ENCODE measurements at regions not wholly inside any gene's neighbourhood (a gene's known extent, or its start where the extent isn't known, plus 50 kb on each side); places are given as distances from the start of the nearest gene placed in this dataset.

- Histone ChIP-seq H3K4me3 (no peak overlapping the region), H3K9me3 (no peaks in the 10 kb centered on the region), H3K4me1 (peaks cover 0 to 23% (median 0%) of the 10 kb centered on the region in 3 donors), H3K27me3 (no peaks in the 10 kb centered on the region), H3K27ac (no peak overlapping the region), H3K36me3 (no peaks in the 10 kb centered on the region)
- 93% methylated on average over 1 of the region's 1 CpG; no CpG with 5 or more reads in 1 of the 2 donors for WGBS, 2 donors (ENCODE audit: low coverage in 1 of 2)
- no peak for ATAC-seq
- TF ChIP-seq POLR2AphosphoS5 (IDR thresholded peaks at IDR 0.05) (no peak), POLR2A (IDR thresholded peaks at IDR 0.05) (no peak), CTCF (IDR thresholded peaks at IDR 0.05) (no peak), EP300 (IDR thresholded peaks at IDR 0.05) (no peak)
Measured at GRCh38 chr5:120155873-120156272, 308.2 kb upstream of the PRR16 start.

GRCh38 chr5:120158211-120158610, 305.9 kb upstream of the PRR16 start:
- peaks cover 0 to 23% (median 0%) of the 10 kb centered on the region in 3 donors for H3K4me1 ChIP-seq
- TF ChIP-seq POLR2A (IDR thresholded peaks at IDR 0.05) (no peak), EP300 (IDR thresholded peaks at IDR 0.05) (no peak), POLR2AphosphoS5 (IDR thresholded peaks at IDR 0.05) (no peak), CTCF (IDR thresholded peaks at IDR 0.05) (no peak)
- 58 to 71% methylated on average over 1 of the region's 1 CpG for WGBS, 2 donors (ENCODE audit: low coverage in 1 of 2)
- no peaks in the 10 kb centered on the region for H3K27me3 ChIP-seq
- H3K27ac ChIP-seq = no peak overlapping the region
- ATAC-seq = no peak
- no peaks in the 10 kb centered on the region for H3K36me3 ChIP-seq
- no peak overlapping the region for H3K4me3 ChIP-seq
- no peaks in the 10 kb centered on the region for H3K9me3 ChIP-seq

GRCh38 chr5:120159155-120159554, 304.9 kb upstream of the PRR16 start:
- TF ChIP-seq EP300 (IDR thresholded peaks at IDR 0.05) (no peak), CTCF (IDR thresholded peaks at IDR 0.05) (no peak), POLR2A (IDR thresholded peaks at IDR 0.05) (no peak), POLR2AphosphoS5 (IDR thresholded peaks at IDR 0.05) (no peak)
- Histone ChIP-seq H3K36me3 (no peaks in the 10 kb centered on the region), H3K27ac (peak overlapping the region in 1 of 4 donors; percentile 24), H3K9me3 (no peaks in the 10 kb centered on the region), H3K4me3 (no peak overlapping the region), H3K27me3 (no peaks in the 10 kb centered on the region), H3K4me1 (peaks cover 0 to 23% (median 0%) of the 10 kb centered on the region in 3 donors)
- ATAC-seq = no peak
- WGBS, 2 donors (ENCODE audit: low coverage in 1 of 2) = 31 to 42% methylated on average over 3 of the region's 3 CpGs

- Histone ChIP-seq H3K27me3 (no peaks in the 10 kb centered on the region), H3K27ac (peak overlapping the region in 1 of 4 donors; percentile 24), H3K9me3 (no peaks in the 10 kb centered on the region), H3K4me3 (no peak overlapping the region), H3K36me3 (no peaks in the 10 kb centered on the region), H3K4me1 (peaks cover 0 to 25% (median 0%) of the 10 kb centered on the region in 3 donors)
- no peak for ATAC-seq
- 70 to 71% methylated on average over 3 to 4 of the region's 4 CpGs for WGBS, 2 donors (ENCODE audit: low coverage in 1 of 2)
- no peak for TF ChIP-seq EP300 (IDR thresholded peaks at IDR 0.05)
- TF ChIP-seq POLR2A (IDR thresholded peaks at IDR 0.05) = no peak
- no peak for TF ChIP-seq POLR2AphosphoS5 (IDR thresholded peaks at IDR 0.05)
- TF ChIP-seq CTCF (IDR thresholded peaks at IDR 0.05) = no peak
Measured at GRCh38 chr5:120160124-120160895, 303.8 kb upstream of the PRR16 start.

GRCh38 chr5:120162321-120162720, 301.8 kb upstream of the PRR16 start:
- Histone ChIP-seq H3K4me1 (peaks cover 0 to 24% (median 0%) of the 10 kb centered on the region in 3 donors), H3K4me3 (no peak overlapping the region), H3K9me3 (no peaks in the 10 kb centered on the region), H3K27ac (no peak overlapping the region), H3K27me3 (no peaks in the 10 kb centered on the region), H3K36me3 (no peaks in the 10 kb centered on the region)
- no peak for ATAC-seq
- no peak for TF ChIP-seq POLR2AphosphoS5 (IDR thresholded peaks at IDR 0.05)
- no peak for TF ChIP-seq EP300 (IDR thresholded peaks at IDR 0.05)
